GM18511 (cell line): ENCODE measurements at regions not wholly inside any gene's neighbourhood (a gene's known extent, or its start where the extent isn't known, plus 50 kb on each side); places are given as distances from the start of the nearest gene placed in this dataset.
A peak's percentile ranks its signal among the peaks of the same experiment; 100 is the strongest.

Experiments used
- ATAC-seq: cut with Tn5 transposase; IDR thresholded peaks from one replicate; pipeline ENCODE4 v1.9.1; 2021; ENCODE audit warnings: mild to moderate bottlenecking, moderate library complexity; ENCODE audit not compliant: unreplicated experiment

GRCh38 chr3:30162579-30162978, 443.8 kb upstream of the TGFBR2 start:
- ATAC-seq, result no peak

DNA sequence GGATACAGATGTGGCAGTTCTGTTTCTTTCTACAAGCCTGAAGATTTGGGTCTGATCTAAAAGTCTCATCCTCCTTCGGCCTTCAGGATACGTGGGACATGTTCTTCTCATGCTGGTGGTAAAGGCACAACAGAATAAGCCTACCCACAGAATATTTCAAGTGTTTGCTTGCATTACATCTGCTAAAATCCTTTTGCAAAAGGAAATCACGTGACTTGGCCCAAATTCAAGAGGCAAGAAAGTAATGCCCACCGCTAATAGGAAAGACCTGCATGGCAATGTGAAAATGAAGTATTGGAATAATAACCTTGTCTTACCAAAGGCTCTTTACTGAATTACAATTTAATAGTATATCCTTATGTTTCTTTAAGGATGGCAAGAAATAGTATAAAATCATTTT, 439.9 kb upstream of the TGFBR2 start:
- no peak for ATAC-seq

DNA sequence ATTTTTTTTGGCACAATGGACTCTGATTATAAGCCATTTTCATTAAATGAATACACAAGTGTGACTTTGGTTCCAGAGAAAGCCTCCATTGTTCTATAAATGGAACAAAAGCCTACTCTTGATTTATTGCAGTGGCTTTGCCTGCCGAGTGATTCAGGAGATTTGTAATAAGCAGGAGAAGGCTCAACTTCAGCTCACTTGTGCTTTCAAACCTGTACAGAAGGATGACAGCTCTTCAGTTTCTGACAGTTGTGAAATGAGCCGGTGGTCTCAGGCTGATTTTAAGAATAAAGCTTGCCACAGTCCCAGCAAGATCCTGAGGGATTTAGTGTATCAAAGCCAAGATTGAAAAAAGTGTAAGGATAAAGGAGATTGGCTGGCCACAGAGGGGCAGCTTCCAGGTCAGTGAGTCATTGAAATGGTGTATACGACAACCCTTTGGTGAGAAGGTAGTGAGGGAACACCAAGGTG, 438.8 kb upstream of the TGFBR2 start:
- no peak for ATAC-seq

DNA sequence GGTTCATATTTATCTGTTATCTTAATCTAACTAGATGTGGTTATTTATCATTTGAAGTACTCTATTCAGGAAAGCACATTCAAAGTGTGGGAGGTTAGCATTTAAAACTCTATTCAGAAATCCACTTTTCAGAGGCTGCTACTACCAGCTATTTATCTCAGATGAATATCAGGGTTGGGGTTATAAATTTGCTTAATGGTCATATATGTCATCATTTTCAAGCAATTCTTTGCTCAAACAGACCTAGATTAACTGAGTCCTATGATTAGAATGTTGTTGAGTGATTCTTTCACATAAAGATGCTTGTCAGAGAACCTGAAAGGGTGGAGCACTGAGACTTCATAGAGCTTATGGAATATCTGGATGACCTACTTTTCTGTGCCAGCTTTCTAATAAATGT, 436.9 kb upstream of the TGFBR2 start:
- no peak for ATAC-seq

- ATAC-seq, result no peak
Observed at GRCh38 chr3:30170681-30171438, 435.5 kb upstream of the TGFBR2 start.

DNA sequence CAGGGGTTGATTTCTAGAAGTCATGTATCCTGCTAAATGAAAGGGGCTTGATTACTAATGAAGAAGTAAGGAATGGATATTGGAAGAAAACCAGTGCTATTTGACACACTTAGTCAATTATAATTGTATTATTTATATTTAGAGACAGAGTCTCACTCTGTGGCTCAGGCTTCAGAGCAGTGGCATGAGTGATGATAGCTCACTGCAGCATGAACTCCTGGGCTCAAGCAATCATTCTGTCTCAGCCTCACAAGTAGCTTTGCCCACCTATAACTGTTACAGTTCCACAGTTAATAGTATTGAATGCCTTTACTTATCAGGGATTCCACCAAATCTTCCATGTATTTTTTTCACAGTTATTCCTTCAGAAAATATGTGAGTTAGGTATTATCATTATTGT, 432.0 kb upstream of the TGFBR2 start:
- no peak for ATAC-seq

- no peak for ATAC-seq
Observed at GRCh38 chr3:30180310-30181177, 425.9 kb upstream of the TGFBR2 start.

DNA sequence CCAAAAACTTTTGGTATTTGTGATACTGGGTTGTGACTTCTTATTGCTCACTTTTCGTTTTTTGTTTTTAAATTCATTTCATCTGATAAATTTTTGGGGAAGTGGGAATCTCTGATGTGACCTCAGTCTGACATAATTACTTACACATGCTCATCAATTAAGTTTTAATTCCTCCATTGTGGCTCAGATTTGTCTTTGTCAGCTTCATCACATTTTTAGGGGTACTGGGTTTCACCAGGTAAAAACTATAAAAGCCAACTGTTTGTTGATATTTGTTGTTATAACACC, 425.3 kb upstream of the TGFBR2 start:
- no peak for ATAC-seq

DNA sequence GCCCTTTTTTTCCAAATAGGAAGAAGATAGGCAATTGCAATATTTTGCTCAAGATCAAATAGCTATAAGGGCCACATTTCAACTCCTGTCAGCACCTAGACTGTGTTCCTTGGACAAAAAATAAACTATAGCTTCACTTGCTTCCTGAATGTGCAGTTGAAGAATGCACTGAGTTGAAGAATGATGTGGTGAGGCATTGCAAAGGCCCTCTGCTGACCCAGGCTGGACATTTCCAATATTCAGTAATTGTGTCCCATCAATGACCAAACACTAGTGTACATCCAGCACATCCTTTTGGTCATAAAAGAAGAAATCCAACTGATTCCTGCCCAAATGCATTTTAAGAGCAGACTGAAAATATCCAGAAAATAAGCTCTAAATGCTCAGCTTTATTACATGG, 424.8 kb upstream of the TGFBR2 start:
- no peak for ATAC-seq

GRCh38 chr3:30183421-30183820, 423.0 kb upstream of the TGFBR2 start:
- ATAC-seq, result no peak

DNA sequence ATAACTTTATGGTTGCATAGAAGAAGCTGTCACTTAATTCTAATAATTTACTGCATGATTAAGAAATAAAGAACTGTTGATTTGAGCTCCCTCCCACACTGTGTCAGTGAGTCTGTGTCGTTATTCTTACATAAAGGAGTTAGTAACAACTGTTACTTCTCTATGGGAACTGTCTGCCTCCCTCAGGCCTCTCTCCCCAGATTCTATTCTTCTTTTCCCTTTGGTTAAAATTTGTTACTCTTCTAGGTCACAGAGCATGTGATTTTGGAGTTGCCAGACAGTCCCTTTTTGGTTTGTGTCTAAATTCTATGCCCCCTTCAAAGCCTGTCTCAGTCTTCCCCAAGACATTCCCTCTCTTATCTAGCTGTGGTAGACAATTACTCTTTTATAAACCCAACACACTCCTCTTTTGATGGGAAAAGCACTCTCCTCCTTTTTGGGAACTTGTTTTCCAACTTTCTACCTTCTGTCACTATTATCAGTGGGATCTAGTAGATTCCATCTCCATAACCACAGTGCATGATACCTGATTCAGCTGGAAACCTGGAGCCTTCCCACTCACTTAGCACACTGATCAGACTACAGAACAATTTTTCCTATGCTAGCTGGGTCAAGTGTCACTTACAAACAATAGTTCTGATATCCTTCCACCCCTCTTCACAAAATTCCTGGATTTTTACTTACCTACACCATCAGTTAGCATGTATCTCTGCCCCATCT, 422.1 kb upstream of the TGFBR2 start:
- ATAC-seq, result no peak

DNA sequence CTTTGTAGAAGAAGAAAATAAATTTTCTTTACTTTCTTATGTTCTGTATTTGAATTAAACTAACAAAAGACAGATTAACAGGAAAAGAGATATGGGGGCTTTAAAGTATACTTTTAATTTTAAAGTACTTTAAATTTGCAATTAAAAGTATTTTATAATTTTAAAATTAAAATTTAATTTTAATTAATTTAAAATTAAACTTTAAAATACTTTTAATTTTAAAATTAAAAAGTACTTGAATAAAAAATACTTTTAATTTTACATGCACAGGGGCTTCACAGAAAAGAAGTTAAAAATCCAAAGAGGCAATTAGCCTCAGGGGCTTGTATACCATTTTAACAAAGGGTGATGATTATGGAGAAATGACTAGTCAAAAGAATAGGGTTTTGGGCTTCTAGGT, 420.5 kb upstream of the TGFBR2 start:
- no peak for ATAC-seq

DNA sequence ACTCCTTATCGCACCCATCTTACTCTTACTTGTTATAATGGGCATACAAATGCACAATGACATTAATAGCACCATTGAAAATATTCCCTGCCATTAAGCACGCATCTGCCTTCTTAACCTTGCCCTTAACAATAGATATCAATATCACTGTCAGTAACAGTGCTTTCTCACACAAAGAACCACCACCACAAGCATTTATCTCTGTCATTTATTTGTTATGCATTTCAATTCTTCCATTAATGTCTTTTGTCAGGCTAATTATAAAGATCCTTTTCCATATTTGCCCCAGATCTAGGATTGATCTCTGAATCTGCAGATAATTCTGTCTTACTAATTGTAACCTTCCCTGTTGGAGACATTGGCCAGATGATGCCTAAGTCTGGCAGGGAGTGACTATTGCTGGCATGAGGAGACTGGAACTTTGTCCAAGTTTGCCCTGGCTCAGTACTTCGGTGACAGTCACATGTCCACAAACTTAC, 419.6 kb upstream of the TGFBR2 start:
- no peak for ATAC-seq

GRCh38 chr3:30187366-30187765, 419.0 kb upstream of the TGFBR2 start:
- ATAC-seq, result no peak

DNA sequence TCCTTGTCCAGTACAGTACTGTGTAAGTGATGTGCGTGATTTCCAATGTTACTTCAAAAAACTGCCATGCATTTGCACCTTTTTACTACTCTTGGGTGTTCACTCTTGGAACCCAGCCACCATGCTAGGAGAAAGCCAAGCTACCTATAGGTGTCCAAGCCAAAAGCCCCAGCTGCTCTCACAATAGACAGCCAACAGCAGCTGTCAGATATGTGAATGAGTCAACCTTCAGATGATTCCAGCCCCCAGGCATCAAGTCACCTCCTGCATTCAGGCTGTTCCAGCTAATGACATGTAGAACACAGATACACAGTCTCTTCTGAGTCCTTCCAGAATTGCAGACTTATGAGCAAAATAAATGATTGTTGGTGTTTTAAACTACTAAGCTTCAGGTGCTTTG, 417.7 kb upstream of the TGFBR2 start:
- ATAC-seq, result no peak

DNA sequence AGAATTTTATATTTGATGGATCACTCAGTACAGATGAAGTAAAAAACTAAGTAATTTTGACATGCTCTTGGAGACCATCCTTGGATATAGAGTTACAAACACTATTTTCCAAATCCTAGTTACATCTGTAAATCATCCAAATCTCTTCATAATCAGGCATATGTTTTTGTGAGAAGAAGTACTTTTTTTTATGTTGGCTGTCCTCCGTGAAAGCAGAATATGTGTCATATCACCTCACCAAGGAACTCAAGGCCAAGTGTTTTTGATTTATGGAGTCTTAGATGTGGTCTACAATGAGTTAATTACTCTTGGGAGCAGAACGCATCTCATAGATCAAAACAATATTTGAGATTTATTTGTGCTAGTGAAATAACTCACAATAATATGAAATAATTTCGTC, 416.5 kb upstream of the TGFBR2 start:
- no peak for ATAC-seq

- ATAC-seq, result no peak
Observed at GRCh38 chr3:30193625-30194044, 412.8 kb upstream of the TGFBR2 start.

DNA sequence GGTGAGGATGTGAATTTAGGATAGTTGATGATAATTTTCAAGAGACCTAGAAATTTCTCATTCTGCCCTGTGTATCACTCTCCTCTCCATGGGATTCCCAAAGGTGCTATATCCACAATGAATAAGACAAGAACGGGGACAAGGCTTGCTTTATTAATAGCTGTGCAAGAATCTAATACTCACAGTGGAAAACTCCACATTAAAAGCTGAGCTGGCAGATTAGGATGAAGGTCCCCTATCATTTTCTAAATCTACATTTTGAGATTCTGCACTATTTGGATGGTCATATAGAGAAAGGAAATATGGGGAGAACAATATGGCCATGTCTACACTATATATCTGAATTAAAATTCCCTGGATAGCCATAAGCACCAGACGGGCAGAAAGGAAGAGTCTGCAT, 411.0 kb upstream of the TGFBR2 start:
- ATAC-seq, result no peak

DNA sequence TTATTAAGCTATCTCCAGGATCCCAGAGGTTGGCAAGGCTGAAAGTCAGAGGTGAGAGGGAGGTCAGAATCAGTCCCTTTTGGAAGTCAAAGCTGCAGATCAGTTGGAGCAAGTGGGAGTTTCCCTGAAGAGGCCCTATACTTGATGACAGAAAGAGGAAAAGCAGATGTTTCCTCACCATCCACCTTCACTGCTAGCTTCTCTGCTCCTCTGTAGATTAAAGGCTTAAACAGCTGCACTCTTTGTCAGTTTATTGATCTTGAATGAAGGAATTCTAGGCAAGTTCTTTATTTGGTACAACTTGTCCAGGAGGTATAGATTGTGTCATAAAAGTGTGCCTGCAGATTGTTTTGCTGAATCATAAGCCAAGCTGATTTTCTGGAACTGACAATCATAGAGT, 408.2 kb upstream of the TGFBR2 start:
- no peak for ATAC-seq

DNA sequence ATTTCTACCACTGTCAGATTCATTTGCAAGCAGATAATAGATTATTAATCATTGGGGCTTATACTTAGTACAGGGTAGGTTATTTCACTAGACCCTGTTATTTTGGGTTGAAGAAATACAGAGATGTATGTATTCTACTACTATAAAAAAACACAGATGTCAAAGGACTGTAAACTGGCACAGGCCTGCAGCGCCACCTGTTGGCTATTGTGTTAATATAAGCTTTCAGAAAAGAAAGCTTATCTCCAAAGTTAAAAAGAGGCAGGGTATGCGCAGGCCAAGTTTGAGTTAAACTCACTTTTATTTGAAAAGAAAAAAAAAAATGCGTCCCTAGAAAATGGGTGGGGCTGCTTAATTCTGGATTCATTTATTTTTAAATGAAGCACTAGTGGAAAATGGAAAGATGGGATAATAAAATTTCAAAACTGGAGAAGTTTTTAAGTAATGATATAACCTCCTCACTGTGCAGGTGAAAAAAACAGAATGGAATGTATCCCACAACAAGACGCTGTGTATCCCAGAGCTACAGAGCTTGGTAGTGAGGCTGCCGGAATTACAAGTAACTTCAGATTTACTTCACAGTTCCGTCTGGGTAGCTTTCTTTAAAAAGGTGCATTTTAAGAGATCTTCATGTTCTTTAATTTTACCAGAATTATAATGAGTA, 407.2 kb upstream of the TGFBR2 start:
- peak; percentile 82 for ATAC-seq

GRCh38 chr3:30199855-30200254, 406.5 kb upstream of the TGFBR2 start:
- no peak for ATAC-seq
